Femur (tissue), 1 donor: ENCODE measurements at regions not wholly inside any gene's neighbourhood (a gene's known extent, or its start where the extent isn't known, plus 50 kb on each side); places are given as distances from the start of the nearest gene placed in this dataset.

Experiments used
- DNase-seq: peaks from one replicate; pipeline ENCODE4 v3.0.0-alpha.2; 2017

GRCh38 chrX:15977644-15978043 is 123.0 kb upstream of the AP1S2 start:
- no peak for DNase-seq

DNA sequence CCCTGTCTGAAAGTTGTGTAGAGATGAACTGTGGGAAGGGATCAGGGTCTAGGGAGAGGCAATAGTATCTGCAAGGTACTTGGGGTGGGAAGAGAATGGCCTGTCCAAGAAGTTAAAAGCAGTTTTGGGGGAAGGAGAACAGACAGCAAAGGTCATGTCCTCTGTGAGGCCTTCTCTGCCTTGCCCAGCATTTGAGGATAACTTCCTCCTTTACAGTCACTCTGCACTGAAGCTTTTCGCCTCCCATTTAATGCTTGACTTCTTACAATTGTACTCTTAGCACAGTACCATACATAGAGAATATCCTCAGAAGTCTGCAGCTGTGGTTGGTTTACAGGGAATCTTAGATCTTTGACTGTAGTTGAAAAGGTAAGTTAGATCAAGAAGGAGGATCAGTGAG is 121.8 kb upstream of the AP1S2 start:
- no peak for DNase-seq

- DNase-seq: no peak
Observed at GRCh38 chrX:15973946-15974345, 119.3 kb upstream of the AP1S2 start.

DNA sequence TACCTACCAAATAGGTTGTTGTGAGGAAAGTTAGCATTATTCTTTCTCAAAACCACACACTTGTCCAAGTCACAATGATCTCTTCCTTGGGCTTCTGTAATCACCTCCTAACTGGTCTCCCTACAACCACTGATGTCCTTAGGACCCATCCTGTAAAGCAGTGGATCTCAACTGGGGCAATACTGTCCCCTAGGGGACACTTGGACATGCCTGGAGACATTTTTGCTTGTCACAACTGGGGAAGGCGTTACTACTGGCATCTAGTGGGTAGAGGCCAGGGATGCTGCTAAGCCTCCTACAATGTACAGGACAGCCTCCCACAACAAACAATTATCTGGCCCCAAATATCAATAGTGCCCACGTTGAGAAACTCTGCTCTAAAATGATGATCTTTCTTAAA is 118.7 kb upstream of the AP1S2 start:
- DNase-seq: peak; percentile 18

DNA sequence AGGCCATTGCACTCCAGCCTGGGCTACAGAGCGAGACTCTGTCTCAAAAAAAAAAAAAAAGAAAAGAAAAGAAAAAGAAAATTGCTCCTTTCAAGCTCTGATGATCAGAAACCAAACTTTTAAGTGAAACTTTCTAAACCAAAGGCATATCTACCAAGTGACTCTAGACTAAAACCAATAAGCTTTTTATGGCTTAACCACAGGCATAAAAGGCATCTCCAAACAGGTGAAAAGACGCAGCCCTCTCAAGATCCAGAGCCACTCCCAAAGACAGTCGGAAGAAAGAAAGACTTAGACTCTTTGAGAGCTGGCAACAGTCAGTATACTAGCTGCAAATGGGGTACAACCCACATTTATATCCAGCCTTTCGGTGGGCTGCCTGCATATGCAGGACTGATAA is 117.1 kb upstream of the AP1S2 start:
- DNase-seq: no peak

DNA sequence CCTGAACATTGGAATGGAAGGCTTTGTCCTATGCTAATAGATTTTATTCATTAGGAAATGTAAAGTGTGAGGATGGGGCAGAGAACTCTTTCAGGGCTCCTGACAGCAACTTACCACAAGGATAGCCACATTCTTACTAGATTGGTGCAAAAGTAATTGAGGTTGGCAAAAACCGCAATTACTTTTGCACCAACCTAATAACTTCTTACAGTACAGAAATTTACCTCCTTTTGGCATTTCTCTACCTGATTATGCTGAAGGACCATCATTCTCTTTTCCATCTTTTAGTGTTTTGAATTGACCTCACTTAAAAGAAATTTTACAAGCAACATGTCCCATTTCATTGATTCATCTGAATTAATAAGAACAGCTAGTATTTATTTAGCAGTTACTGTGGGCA is 109.2 kb upstream of the AP1S2 start:
- no peak for DNase-seq

GRCh38 chrX:15960237-15960636 is 105.6 kb upstream of the AP1S2 start:
- DNase-seq: no peak

DNA sequence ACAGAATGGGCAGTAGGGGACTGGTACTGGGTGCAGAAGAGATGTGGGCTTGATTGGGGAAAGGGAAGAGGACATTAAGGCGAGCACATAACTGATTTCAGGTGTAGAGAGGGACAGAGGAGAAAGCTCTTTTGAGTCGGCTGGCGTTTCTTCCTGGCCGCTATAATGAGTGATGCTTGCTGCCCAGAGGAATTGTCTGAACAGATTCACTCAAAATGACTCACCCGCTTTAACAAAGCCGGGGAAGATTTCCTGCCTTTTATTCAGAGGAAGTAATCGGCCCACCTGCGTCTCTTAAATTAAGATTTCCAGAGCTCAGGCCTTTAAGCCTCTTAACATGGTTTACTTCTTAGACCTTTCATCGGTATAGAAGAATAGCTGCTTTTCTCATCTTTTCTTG is 102.1 kb upstream of the AP1S2 start:
- no peak for DNase-seq

DNA sequence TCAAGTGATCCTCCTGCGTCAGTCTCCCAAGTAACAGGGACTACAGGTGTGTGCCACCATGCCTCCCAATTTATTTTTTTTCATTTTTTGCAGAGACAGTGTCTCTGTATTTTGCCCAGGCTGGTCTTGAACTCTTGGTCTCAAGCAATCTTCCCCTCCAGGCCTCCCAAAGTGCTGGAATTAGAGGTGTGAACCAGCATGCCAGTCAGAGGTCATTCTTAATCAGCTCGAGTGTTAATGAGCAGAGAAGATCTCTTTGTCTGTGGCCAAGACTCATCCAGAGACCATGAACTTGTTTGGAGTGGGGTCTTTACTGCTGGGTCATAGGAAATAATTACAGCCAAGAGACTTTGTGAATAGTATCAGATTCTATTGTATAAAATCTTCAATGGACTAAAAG is 99.2 kb upstream of the AP1S2 start:
- no peak for DNase-seq

GRCh38 chrX:15952212-15952611 is 97.6 kb upstream of the AP1S2 start:
- DNase-seq: no peak

DNA sequence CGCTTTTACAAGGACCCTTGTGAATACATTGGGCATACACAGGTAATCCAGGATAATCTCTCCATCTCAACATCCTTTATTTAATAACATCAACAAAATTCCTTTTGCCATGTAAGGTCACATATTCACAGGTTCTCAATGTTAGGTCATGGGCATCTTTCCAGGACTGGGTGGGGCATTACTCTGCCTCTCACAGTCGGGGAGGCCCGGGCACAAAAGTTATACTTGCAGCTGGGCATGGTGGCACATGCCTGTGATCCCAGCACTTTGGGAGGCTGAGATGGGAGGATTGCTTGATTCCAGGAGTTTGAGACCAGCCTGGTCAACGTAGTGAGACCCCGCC is 93.7 kb upstream of the AP1S2 start:
- DNase-seq: no peak

DNA sequence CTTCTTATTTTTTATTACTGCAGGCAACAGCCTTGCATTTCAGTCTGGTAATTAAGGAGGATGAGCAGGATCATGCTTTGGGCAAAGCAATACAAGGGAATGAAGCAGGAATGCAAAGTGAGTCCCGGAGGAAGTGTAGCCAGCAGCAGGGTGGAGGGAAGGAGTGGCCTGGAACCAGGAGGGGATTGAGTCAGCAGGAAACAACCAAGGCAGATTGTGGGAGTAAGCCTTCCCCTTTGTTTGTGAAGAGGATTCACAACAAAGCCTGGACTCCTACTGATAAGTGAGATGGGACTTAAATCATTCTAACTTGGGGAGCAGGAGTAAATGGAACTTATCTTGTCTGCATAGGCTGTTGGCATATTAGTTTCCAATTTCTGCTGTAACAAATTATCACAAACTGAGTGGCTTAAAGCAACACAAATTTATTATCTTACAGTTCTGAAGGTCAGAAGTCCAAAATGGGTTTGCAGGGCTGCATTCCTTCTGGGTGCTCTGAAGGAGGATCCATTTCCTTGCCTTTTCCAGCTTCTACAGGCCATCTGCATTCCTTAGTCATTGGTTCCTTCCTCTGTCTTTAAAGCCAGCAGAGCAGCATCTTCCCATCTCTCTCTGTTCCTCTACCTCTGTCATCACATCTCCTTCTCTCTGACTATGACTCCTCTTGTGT is 93.2 kb upstream of the AP1S2 start:
- DNase-seq: no peak

GRCh38 chrX:15946783-15947580 is 92.4 kb upstream of the AP1S2 start:
- DNase-seq: no peak

- DNase-seq: no peak
Observed at GRCh38 chrX:15943391-15943790, 88.8 kb upstream of the AP1S2 start.

DNA sequence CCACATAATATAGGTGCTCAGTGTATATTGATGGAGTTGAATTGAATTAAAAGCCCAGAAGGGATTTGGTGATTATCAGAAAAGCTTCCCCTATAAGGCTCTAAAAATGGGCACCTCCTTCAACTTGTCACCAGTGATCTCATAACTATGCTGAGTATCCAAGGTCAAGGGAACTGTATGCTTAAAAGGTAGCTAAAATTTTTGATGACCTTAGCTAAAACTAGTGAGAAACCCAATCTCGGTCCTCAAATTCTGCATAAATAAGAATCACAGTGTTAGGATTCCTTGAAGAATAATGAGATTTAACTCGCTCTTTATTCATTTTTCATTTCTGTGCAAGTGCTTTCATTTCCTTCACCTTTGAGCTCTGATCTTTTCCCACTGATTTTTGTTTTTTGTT is 87.7 kb upstream of the AP1S2 start:
- DNase-seq: no peak

DNA sequence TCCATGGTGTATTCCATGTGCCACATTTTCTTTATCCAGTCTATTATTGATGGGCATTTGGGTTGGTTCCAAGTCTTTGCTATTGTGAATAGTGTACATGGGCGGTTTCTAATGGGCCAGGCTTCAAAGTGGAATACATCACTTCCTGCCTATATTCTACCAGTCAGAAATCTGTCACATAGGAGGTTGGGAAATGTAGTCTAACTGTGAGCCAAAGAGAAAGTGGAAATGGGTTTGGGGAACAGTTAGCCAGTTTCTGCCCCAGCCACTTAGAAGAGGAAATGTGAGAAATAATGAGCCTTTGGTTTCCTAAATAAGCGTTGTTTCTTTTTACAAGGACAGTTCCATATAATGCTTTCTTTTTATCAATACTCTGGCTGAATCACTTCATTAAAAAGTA is 85.1 kb upstream of the AP1S2 start:
- DNase-seq: no peak

DNA sequence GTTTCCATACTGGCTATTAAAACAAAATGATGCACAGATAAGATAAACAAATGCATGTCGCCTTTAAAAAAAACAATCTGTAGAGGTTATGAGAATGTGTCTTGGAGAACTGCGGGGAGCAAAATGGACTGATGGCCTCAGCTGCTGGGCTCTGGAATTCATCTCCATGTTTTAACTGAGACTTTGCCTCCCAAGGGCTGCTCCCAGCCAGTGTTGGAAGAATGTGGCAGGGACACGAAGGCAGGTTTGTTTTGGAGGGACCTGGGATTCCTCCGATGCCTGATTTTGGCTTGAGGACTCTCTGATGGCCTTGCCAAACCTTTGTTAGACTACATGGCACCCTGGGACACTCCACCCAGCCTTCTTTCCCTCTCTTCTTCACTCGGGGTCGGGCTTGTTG is 83.5 kb upstream of the AP1S2 start:
- DNase-seq: no peak

- no peak for DNase-seq
Observed at GRCh38 chrX:15931362-15931761, 76.7 kb upstream of the AP1S2 start.

GRCh38 chrX:15930585-15930984 is 76.0 kb upstream of the AP1S2 start:
- no peak for DNase-seq

DNA sequence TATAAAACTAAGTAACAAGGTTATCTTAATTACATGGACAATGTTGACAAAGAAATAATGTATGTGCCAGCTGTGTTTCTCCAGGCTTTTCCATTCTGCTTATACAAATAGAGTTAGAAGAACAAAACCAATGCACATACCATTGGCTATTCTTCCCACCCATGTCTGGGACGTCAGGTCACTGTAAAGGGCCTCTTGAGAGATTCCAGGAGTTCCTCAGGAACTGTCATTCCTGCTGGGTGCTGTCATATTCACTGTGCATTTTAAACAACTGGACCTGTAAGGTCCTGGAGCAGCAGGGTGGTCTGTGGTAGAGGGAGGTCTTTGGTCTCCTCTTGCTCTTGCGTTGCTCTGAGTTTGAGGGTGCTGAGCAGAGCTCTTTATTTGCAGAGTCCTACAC is 74.6 kb upstream of the AP1S2 start:
- no peak for DNase-seq

DNA sequence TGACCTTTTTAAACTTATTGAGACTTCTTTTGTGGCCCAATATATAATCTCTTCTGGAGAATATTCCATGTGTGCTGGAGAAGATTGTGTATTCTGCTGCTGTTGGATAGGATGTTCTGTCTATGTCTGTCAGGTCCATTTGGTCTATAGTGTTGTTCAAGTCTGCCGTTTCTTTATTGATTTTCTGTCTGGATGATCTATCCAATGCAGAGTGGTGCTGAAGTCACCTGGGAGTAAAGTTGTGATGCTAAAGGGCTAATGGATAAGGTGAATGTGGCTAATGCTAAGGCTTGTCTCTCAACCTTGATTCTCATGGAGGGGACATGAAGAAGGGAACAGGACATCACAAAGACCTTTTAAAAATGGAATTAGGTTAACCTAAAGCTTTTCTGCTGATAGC is 72.0 kb upstream of the AP1S2 start:
- no peak for DNase-seq

GRCh38 chrX:15918003-15918402 is 63.4 kb upstream of the AP1S2 start:
- no peak for DNase-seq

DNA sequence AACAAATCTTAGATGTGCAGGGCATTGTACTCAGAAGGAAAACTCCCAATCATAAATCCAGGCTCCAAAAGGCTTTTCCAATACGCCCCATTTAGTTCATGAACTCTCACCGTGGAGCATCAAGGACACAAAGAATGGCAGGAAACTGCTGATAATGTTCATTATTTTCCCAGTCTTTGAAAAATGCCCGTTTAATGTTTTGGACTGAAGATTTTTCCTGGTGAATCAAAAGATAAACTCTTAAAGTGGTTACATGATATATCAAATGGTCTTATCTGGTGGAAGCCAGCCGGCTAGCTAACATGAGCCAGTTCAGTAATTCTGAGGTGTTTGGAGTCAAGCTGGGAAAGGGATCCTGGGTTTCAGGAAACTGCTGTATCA is 62.1 kb upstream of the AP1S2 start:
- no peak for DNase-seq

- no peak for DNase-seq
Observed at GRCh38 chrX:15915959-15916703, 61.5 kb upstream of the AP1S2 start.
